ENCODE measurements at regions not wholly inside any gene's neighbourhood (a gene's known extent, or its start where the extent isn't known, plus 50 kb on each side); places are given as distances from the start of the nearest gene placed in this dataset.
"Not testable (repeated sequence)": the region's sequence is repeated elsewhere in the genome, so short reads cannot be mapped to it uniquely, and the experiment has no call there.

DNA sequence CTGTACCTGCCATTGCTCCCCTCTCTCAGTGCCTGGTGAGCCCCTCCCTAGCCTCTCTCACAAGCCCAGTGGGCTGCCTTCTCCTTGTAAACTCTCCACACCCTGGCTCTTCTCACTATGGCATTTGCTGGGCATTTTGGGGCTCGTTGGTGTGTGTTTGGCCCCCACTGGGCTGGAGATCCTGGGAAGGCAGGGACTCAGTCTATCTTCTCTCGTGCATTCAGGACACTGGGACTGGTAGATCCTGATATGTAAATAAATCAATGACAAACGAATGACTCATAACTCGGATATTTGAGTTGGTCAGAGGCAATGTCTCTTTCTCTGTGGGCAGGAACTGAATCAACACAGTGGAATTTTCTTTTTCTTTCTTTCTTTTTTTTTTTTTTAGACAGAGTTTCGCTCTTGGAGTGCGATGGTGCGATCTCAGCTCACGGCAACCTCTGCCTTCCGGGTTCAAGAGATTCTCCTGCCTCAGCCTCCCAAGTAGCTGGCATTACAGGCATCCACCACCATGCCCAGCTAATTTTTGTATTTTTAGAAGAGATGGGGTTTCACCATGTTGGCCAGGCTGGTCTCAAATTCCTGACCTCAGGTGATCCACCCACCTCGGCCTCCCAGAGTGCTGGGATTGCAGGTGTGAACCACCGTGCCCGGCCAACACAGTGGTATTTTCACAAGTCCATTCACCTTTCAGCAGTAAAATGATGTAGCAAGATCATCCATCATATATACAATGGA, 144.6 kb upstream of the SPRED2 start:
- no peaks in the 10 kb centered on the region for H3K36me3 ChIP-seq
- no peaks in the 10 kb centered on the region for H3K9me3 ChIP-seq
- WGBS, 2 donors (ENCODE audit: low coverage in 1 of 2), result 47 to 71% methylated on average over 7 to 8 of the region's 12 CpGs
- ATAC-seq, result no peak
- no peak overlapping the region for H3K4me3 ChIP-seq
- H3K27me3 ChIP-seq, result peaks cover 13% of the 10 kb centered on the region
- TF ChIP-seq, protein P1, sequence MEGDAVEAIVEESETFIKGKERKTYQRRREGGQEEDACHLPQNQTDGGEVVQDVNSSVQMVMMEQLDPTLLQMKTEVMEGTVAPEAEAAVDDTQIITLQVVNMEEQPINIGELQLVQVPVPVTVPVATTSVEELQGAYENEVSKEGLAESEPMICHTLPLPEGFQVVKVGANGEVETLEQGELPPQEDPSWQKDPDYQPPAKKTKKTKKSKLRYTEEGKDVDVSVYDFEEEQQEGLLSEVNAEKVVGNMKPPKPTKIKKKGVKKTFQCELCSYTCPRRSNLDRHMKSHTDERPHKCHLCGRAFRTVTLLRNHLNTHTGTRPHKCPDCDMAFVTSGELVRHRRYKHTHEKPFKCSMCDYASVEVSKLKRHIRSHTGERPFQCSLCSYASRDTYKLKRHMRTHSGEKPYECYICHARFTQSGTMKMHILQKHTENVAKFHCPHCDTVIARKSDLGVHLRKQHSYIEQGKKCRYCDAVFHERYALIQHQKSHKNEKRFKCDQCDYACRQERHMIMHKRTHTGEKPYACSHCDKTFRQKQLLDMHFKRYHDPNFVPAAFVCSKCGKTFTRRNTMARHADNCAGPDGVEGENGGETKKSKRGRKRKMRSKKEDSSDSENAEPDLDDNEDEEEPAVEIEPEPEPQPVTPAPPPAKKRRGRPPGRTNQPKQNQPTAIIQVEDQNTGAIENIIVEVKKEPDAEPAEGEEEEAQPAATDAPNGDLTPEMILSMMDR (IDR thresholded peaks at IDR 0.05), result no peak
- TF ChIP-seq EP300 (IDR thresholded peaks at IDR 0.05), result no peak
- no peak for TF ChIP-seq POLR2AphosphoS5 (IDR thresholded peaks at IDR 0.05)
- no peak for TF ChIP-seq POLR2A (IDR thresholded peaks at IDR 0.05)
- H3K27ac ChIP-seq, result no peak overlapping the region
- H3K4me1 ChIP-seq, result no peaks in the 10 kb centered on the region

DNA sequence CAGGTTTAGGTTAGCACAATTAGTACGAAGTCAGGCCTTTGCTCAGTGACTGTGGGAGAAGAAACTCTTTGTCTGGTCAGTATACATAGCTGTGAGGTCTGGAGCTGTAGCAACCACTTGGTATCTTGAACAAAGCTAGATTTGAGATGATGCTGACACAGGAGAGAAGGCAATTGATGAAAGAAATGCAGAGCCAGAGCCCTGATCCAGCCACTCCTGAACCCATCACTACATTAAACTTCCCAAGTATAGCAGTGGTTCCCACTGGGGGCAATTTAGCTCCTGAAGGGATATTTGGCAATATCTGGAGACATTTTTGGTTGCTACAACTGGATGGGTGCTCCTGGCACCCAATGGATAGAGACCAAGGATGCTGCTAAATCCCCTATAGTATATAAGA, 143.9 kb upstream of the SPRED2 start:
- Histone ChIP-seq H3K27ac (no peak overlapping the region), H3K36me3 (no peaks in the 10 kb centered on the region), H3K4me3 (no peak overlapping the region), H3K4me1 (no peaks in the 10 kb centered on the region), H3K9me3 (no peaks in the 10 kb centered on the region), H3K27me3 (peaks cover 13% of the 10 kb centered on the region)
- WGBS, 2 donors (ENCODE audit: low coverage in 1 of 2), result 67 to 83% methylated on average over 1 of the region's 1 CpG
- no peak for ATAC-seq
- TF ChIP-seq POLR2A (IDR thresholded peaks at IDR 0.05) (no peak), POLR2AphosphoS5 (IDR thresholded peaks at IDR 0.05) (no peak), EP300 (IDR thresholded peaks at IDR 0.05) (no peak)
- TF ChIP-seq, protein P1 (IDR thresholded peaks at IDR 0.05), result no peak

DNA sequence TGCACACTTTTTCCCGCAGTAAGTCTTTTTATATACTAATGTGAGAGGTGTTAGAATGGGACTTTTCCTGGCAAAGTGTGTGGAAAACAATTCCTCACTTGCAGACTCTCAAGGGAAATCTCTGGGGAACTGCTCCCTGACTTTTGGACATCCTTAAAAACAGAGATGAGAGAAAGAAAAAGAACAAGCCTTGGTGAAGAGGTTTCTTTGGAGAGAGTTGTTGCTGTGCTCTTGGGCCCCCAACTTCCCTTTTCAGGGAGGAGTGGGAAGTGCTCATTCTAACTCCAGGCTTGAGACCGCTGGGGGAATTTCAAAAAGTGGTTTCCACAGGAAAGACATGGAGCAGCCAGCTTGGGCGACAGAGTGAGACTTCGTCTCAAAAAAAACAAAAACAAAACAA, 142.6 kb upstream of the SPRED2 start:
- Histone ChIP-seq H3K27me3 (peaks cover 12% of the 10 kb centered on the region), H3K4me3 (no peak overlapping the region), H3K9me3 (no peaks in the 10 kb centered on the region), H3K27ac (no peak overlapping the region), H3K36me3 (no peaks in the 10 kb centered on the region), H3K4me1 (no peaks in the 10 kb centered on the region)
- ATAC-seq, result no peak
- TF ChIP-seq, protein P1 (IDR thresholded peaks at IDR 0.05), result no peak
- TF ChIP-seq EP300 (IDR thresholded peaks at IDR 0.05) (no peak), POLR2AphosphoS5 (IDR thresholded peaks at IDR 0.05) (no peak), POLR2A (IDR thresholded peaks at IDR 0.05) (no peak)
- 51 to 53% methylated on average over 3 to 4 of the region's 4 CpGs for WGBS, 2 donors (ENCODE audit: low coverage in 1 of 2)

DNA sequence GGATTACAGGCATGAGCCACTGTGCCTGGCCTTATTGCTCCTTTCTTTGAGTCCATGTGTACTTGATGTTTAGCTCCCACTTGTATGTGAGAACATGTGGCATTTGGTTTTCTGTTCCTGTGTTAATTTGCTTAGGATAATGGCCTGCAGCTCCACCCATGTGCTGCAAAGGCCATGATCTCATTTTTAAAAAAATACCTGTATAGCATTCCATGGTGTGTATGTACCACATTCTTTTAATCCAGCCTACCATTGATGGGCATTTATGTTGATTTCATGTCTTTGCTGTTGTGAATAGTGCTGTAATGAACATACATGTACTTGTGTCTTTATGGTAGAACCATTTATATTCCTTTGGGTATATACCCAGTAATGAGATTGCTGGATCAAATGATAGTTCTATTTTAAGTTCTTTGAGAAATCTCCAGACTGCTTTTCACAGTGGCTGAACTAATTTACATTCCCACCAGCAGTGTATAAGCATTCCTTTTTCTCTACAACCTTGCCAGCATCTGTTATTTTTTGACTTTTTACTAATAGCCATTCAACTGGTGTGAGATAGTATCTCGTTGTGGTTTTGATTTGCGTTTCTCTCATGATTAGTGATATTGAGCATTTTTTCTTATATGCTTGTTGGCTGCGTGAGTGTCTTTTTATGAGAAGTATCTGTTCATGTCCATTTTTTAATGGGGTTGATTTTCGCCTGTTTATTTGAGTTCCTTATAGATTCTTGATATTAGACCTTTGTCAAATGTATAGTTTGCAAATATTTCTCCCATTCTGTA, 136.4 kb upstream of the SPRED2 start:
- not testable (repeated sequence) for H3K27ac ChIP-seq, ATAC-seq, H3K9me3 ChIP-seq, H3K4me3 ChIP-seq, H3K4me1 ChIP-seq, H3K27me3 ChIP-seq, H3K36me3 ChIP-seq
- WGBS, 2 donors (ENCODE audit: low coverage in 1 of 2), result 65 to 68% methylated on average over 4 of the region's 4 CpGs

DNA sequence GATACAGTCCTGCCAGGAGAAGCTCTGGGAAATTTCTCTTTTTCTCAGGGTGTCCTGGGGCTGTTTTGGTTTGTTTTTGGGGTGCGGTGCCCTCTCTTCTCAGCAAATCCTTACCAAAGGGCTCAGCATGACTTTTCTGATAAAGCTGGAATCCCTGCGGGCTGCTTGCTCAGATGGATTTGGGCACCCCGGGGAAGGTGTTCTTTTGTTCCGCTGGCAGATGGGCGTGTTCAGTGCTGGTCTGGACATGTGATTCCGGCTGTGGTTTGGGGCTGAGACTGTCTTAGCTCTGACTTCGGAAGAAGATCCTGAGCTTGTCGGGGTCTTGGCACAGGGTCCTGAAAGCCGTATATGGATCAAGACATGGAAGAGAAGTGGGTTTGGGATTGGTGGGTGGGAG, 134.2 kb upstream of the SPRED2 start:
- no peaks in the 10 kb centered on the region for H3K27me3 ChIP-seq
- H3K27ac ChIP-seq, result no peak overlapping the region
- ATAC-seq, result no peak
- H3K4me1 ChIP-seq, result no peaks in the 10 kb centered on the region
- TF ChIP-seq EP300 (IDR thresholded peaks at IDR 0.05) (no peak), POLR2AphosphoS5 (IDR thresholded peaks at IDR 0.05) (no peak), POLR2A (IDR thresholded peaks at IDR 0.05) (no peak)
- TF ChIP-seq, protein P1 (IDR thresholded peaks at IDR 0.05), result no peak
- H3K4me3 ChIP-seq, result no peak overlapping the region
- H3K36me3 ChIP-seq, result no peaks in the 10 kb centered on the region
- no peaks in the 10 kb centered on the region for H3K9me3 ChIP-seq
- 40 to 53% methylated on average over 1 to 7 of the region's 9 CpGs for WGBS, 2 donors (ENCODE audit: low coverage in 1 of 2)

Data from gastroesophageal sphincter (tissue), 4 donors.